ENCODE measurements at regions not wholly inside any gene's neighbourhood (a gene's known extent, or its start where the extent isn't known, plus 50 kb on each side); places are given as distances from the start of the nearest gene placed in this dataset.

DNA sequence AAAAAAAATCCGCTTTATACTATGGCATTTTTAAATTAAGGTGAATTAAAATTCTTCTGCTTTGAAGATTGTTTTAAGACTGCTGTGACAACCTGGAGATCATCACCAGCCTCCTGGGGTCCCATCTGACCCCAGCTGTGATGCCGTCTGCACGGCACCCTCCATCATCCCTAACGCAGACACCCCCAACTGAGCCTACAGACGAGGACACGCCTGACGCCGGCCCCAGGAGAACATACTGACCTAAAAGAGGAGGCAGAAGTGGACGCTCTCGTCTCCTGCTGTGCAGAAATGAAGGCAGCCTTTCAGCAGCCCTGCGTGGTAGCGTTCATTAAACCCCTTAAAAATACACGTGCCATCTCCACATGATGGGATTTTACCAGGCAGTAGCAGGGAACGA, 125.6 kb upstream of the PPP1R26 start:
- TF ChIP-seq, protein P1, sequence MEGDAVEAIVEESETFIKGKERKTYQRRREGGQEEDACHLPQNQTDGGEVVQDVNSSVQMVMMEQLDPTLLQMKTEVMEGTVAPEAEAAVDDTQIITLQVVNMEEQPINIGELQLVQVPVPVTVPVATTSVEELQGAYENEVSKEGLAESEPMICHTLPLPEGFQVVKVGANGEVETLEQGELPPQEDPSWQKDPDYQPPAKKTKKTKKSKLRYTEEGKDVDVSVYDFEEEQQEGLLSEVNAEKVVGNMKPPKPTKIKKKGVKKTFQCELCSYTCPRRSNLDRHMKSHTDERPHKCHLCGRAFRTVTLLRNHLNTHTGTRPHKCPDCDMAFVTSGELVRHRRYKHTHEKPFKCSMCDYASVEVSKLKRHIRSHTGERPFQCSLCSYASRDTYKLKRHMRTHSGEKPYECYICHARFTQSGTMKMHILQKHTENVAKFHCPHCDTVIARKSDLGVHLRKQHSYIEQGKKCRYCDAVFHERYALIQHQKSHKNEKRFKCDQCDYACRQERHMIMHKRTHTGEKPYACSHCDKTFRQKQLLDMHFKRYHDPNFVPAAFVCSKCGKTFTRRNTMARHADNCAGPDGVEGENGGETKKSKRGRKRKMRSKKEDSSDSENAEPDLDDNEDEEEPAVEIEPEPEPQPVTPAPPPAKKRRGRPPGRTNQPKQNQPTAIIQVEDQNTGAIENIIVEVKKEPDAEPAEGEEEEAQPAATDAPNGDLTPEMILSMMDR (IDR thresholded peaks at IDR 0.05; ENCODE audit: low read depth, low read length), result no peak
- TF ChIP-seq, protein P2, sequence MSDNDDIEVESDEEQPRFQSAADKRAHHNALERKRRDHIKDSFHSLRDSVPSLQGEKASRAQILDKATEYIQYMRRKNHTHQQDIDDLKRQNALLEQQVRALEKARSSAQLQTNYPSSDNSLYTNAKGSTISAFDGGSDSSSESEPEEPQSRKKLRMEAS (IDR thresholded peaks at IDR 0.05; ENCODE audit: low read depth, low read length), result no peak
- TF ChIP-seq POLR2A (IDR thresholded peaks at IDR 0.05; ENCODE audit: extremely low read depth, insufficient read length) (no peak), MYC (IDR thresholded peaks at IDR 0.05; ENCODE audit: low read depth, low read length) (no peak)

All from NB4 (cell line).